ENCODE measurements at regions not wholly inside any gene's neighbourhood (a gene's known extent, or its start where the extent isn't known, plus 50 kb on each side); places are given as distances from the start of the nearest gene placed in this dataset.

DNA sequence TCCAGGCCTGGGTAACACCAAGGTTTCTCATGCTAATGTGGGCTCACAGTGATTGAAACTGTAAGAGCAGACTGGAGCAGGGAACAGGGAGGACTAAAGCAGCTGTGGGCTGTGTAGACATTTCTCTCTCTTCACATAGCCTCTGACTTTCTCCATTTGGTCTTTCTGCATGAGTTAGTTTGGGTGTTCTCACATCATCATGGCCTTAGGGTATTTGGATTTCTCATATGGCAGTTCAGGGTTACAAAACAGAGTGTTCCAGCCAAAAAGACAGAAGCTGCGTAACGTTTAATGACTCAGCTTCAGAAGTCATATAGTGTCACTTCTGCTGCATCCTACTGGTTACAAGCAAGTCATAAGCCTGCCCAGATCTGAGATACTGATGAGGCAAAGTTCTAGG, 52.0 kb upstream of the OSBPL8 start:
- no peak for DNase-seq (ENCODE audit: low read depth in 2 of 2)

DNA sequence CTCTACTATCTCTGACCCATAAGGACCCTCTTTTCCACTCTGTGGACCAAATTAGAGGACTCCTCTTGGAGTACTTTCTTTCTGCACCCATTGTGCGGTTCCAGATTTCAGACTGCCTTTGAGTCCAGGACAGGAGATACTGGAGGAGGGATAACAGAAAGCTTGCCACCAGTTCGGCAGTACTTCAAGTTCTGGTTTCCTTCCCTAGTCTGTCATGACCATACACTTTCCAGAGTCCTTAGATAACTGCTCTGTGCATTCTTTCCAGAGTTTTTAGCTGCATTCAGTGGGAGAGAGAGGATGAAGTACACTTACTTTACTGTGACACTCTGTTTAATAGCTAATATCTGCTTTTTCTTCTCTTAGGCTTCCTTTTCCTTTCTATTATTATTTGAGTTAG, 54.8 kb upstream of the OSBPL8 start:
- no peak for DNase-seq (ENCODE audit: low read depth in 2 of 2)

DNA sequence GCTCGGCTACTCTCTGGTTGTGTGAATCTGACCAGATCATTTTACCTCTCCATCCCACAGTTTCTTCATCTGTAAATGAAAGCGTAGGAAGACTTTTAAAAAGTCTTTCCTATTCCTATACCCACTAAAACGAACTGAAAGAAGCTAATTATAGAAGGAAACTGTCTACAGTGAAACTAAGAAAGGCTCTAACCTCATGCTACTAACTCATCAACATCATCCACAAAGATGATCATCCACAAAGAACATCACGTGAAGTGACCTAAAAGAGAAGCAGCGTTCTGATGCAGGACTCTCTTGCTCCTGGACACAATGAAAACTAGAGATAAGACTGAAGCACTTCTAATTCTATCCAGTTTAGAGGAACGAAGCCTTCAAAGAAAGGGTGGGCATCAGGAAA, 58.5 kb upstream of the OSBPL8 start:
- no peak for DNase-seq (ENCODE audit: low read depth in 2 of 2)

GRCh38 chr12:76621582-76622024, 62.0 kb upstream of the OSBPL8 start:
- DNase-seq (ENCODE audit: low read depth in 2 of 2): peak; percentile 54 to 56

DNA sequence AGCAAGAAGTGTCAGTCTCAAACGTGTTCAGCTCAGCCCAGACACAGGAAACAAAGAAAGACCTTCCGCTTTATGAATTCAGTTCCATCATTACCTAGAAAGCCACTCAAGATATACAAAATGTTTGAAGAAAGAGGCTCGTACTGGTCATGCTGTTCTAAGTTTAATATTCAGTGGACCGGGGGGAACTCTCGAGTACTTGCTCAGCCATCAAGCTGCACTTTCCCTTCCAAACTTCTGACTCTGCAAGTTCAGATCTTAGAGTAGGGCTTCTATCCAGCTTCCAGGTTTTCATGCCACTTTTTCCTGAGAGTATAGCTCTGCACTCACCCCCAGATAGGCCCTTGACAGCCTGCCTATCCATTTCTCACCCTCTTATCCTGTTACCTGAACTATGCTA, 62.8 kb upstream of the OSBPL8 start:
- DNase-seq (ENCODE audit: low read depth in 2 of 2): no peak

DNA sequence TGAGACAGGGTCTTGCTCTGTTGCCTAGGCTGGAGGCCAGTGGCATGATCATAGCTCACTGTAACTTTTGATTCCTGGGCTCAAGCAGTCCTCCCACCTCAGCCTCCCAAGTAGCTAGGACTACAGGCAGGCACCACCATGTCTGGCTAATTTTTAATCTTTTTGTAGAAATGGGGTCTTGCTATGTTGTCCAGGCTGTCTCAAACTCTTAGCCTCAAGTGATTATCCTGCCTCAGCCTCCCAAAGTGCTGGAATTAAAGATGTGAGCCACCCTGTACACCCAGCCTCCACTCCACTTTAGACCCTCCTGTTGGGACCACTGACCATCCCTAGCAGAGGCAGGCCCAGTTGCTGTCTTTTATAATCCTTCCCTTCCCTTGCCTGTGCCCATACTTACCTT, 63.3 kb upstream of the OSBPL8 start:
- no peak for DNase-seq (ENCODE audit: low read depth in 2 of 2)

- no peak for DNase-seq (ENCODE audit: low read depth in 2 of 2)
These were observed 64.4 kb upstream of the OSBPL8 start for GRCh38 chr12:76623931-76624330.

- no peak for DNase-seq (ENCODE audit: low read depth in 2 of 2)
These were observed 68.0 kb upstream of the OSBPL8 start for GRCh38 chr12:76627346-76628135.

- no peak for DNase-seq (ENCODE audit: low read depth in 2 of 2)
These were observed 69.2 kb upstream of the OSBPL8 start for GRCh38 chr12:76628745-76629144.

DNA sequence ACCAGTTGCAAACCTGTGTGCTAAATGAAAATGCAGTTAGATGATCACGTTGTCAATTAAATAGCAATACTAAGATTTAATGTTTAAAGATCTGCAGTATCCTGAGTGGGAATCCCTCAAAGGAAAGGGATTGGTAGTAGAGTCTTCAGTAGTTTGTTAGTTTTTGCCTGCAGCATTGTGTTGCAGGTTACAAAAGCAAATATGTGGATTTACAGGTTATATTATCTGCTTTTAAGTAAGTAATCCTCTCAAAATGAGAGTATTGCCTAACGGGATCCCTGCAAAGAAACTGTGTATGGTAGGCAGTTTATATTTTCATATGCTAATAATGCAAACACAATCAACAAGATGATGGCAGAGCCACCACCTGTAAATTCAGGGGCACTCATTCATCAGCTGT, 72.2 kb upstream of the OSBPL8 start:
- no peak for DNase-seq (ENCODE audit: low read depth in 2 of 2)

DNA sequence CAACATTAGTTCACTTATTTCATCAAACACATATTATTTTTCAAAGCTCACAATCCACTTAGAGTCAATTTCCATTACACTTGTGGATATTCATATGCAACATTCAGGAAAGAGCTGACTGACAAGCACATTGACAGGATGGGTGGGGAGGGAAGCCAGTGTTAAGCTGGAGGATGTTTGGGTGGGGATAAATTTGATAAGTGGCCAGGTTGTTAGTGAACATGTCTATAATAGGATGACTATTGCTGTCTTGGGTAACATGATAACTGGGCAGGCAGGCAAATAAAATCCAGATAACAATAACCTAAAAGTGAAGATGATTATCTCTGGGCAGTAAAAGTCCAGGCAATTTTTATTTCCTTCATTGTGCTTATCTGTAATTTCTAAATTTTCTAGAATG, 73.8 kb upstream of the OSBPL8 start:
- no peak for DNase-seq (ENCODE audit: low read depth in 2 of 2)

DNA sequence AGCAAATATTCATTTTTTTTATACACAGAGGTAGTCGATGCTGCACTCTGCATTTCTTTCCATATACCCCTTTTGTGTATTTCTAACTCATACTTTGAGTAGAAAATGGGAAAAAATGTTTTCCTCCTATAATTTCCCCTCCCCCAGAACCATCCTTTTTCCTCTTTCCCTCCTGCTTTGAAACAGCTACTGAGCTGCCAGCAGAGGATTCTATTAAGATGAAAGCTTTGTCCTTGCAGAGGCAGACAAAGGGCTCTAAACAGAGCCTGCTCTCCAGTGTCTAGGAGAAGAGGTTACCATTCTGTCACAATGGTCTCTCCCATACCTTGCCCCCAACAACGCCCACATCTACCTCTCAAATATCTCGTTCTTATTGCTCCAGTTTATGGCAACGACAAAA, 74.6 kb upstream of the OSBPL8 start:
- DNase-seq (ENCODE audit: low read depth in 2 of 2): no peak

DNA sequence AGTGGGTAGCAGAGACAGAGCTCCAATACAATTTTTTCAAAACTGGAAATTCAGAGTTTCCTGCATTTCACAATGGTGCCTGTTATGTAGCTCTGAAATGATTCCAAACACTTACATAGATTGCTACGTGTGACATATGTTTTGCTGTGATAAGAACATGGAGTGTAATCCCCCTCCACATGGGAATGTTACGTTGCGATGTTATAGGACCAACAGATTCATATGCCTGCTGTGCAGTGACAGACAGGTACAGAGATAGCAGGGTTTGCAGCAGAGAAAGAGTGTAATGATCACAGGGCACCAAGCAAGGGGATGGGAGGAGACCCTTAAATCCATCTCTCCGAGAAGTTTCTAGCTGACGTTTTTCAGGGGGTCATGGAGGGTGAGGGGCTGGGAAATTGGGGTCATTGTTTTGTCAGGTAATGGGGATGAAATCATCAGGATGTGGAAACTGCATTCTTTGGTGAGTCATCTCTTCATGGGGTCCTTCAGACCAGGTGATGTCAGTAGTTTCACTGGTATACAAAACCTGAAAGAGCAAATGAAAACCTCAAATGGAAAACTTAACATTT, 76.6 kb upstream of the OSBPL8 start:
- DNase-seq (ENCODE audit: low read depth in 2 of 2): no peak

DNA sequence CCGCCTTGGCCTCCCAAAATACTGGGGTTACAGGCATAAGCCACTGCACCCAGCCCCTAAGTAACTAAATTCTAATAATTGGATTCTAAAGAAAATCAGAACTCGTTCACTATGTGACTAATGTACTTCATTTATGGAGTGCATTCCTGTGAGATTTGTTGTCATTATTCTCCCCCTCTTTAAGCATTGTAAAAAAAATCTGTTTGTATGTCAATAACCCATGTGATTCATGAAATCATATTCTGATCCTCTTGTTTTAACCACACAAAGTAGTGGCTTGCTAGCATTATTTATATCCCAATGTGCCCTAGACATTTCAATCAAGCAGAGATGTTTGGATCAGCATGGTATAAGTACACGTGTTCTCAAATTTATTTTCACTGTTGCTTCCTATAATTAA, 78.2 kb upstream of the OSBPL8 start:
- DNase-seq (ENCODE audit: low read depth in 2 of 2): no peak

DNA sequence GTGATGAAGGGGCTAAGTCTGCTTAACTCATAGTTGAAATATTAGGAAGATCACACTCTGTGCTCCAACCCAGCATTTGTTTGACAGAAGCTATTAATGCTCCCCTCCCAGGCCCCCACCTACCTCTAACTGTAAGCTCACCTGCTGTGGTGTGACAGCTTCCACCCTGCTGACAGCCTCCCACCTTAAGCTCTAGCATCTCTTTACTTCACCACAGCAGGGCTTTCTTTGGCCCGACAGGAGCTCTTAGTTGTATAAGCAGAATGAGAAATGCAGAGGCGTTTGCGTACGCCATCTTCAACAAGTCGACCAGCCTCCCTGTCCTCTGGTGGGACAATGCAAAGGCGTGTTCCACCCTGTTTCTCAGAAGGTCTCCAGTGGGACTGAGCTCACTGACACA, 80.1 kb upstream of the OSBPL8 start:
- no peak for DNase-seq (ENCODE audit: low read depth in 2 of 2)

- DNase-seq (ENCODE audit: low read depth in 2 of 2): no peak
These were observed 81.5 kb upstream of the OSBPL8 start for GRCh38 chr12:76641073-76641472.

GRCh38 chr12:76641961-76642360, 82.4 kb upstream of the OSBPL8 start:
- DNase-seq (ENCODE audit: low read depth in 2 of 2): no peak

DNA sequence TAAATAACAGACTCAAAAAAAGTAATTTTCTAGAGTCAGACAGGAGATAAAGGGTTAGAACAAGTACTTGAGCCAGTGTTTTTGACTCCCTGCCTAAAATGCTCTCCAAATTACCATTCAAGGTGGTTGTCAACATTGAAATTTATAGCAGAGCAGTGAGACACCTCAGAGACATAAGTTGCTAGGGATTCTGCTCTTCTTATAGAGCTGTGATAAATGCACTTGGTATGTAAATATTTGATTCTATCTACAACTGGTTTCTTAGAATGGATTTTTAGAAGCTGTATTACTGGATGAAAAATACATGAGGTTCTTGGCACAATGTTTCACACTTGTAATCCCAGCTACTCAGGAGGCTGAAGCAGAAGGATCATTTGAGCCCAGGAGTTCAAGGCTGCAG, 83.9 kb upstream of the OSBPL8 start:
- DNase-seq (ENCODE audit: low read depth in 2 of 2): no peak

DNA sequence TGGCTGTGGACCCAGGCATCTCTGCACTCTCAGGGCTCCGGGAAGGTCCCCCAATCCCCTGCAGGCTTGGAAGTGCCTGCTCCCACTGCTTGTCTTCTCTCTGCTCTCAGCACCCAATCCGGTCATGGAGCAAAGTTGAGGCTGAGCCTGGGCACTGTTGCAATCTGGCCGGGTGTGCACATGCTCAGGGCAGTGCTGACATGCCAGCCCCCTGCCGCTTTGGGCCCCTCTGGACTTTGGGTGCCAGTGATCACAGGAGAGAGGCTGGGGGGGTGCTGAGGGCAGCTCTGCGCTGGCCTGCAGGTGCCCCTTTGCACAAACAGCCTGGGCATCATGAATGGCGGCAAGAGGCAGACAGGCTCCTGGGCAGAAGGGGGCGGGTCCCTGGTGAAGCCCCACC, 85.4 kb upstream of the OSBPL8 start:
- no peak for DNase-seq (ENCODE audit: low read depth in 2 of 2)

DNA sequence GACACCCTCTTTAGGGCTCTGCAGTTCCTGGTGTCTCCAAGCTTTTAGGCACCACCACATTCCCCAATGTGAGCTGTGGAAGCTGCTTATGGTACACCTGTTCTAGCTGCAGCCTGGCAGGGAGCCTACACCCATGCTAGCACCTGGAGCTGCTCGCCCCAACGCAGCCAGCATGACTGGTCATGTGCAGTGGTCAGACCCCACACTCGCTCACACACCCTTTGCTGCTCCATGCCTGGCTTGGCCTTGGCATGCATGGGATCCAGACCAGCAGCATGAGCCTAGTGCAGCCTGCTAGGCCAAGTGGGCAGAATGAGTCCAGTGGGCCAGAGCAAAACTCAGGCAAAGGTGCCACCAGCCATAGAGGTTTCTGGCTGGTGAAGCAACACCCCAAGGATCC, 86.4 kb upstream of the OSBPL8 start:
- DNase-seq (ENCODE audit: low read depth in 2 of 2): no peak

- no peak for DNase-seq (ENCODE audit: low read depth in 2 of 2)
These were observed 86.8 kb upstream of the OSBPL8 start for GRCh38 chr12:76646366-76646765.

DNA sequence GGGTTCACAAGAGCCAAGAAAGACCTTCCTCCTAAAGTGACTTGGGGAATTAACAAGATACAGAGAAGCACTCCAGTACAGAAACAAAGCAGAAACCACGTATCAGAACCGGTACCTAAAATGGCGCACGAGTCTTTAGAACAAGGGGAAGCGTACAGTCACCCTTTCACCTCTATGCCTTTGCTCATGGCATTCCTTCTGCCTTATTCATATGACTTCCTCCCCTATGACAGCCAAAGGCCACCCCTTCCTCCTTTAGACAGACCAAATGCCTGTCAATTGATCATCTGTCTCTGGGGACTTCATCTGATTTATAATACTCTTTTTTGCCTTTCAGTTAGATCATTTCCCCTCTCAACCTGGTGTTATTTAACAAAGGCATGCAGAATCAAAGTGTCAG, 89.5 kb upstream of the OSBPL8 start:
- DNase-seq (ENCODE audit: low read depth in 2 of 2): no peak

DNA sequence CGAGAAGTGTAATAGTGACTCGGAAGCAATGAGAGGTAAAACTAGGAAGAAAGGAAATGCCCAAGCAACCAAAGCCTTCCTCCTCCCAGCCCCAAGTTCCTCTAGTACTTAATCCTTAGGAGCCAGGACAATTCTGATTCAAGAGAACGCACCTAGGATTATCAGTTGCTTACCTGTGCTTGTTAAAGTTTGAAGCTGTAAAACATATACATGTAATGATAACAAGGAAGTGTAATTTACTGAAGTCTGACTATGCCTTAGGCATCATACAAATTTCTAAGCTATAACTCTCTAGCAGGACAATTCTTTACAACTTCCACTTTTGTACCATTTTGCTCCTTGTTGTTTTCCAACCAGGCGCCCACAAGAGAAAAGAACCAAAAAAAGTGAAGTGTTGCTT, 92.8 kb upstream of the OSBPL8 start:
- no peak for DNase-seq (ENCODE audit: low read depth in 2 of 2)

GRCh38 chr12:76653342-76653741, 93.8 kb upstream of the OSBPL8 start:
- DNase-seq (ENCODE audit: low read depth in 2 of 2): no peak
